ENCODE measurements at regions not wholly inside any gene's neighbourhood (a gene's known extent, or its start where the extent isn't known, plus 50 kb on each side); places are given as distances from the start of the nearest gene placed in this dataset.

GRCh38 chr10:14450041-14450491, 119.3 kb upstream of the FRMD4A start:
- CTCF ChIA-PET (ENCODE audit: low intra/inter-chr PET ratio): no interaction called here
- in situ Hi-C loops (cut with MboI): no loop called here
- no peaks in the 10 kb centered on the region for H3K36me3 ChIP-seq (ENCODE audit: control insufficient read depth, insufficient read depth, low read length)
- no peaks in the 10 kb centered on the region for H3K9me1 ChIP-seq (ENCODE audit: control insufficient read depth, insufficient read depth, low read length)
- H3K4me3 ChIP-seq: no peak overlapping the region
- POLR2A ChIA-PET: interaction anchor here (0.7 kb wide), 1 partner anchor 49 kb away, joined by 3 read pairs; no protein-coding TSS in a partner anchor
- H3K27me3 ChIP-seq (ENCODE audit: control insufficient read depth in 2 of 2, insufficient read depth in 2 of 2, low read length in 2 of 2): peaks cover 5 to 16% of the 10 kb centered on the region in 2 experiments; a peak in 2 of 5 replicates
- H3K4me1 ChIP-seq (replicated peaks in 1 of 2; ENCODE audit: control insufficient read depth in 2 of 2, insufficient read depth in 2 of 2, low read length in 2 of 2): no peaks in the 10 kb centered on the region; a peak in 1 of 5 replicates
- DNase-seq (ENCODE audit: extremely low read depth in 1 of 4, low spot score in 3 of 4) (no peak), FAIRE-seq (no peak), ATAC-seq (no peak)
- no peaks in the 10 kb centered on the region for H4K20me1 ChIP-seq (replicated peaks; ENCODE audit: control insufficient read depth, insufficient read depth, low read length)
- 7% methylated on average over 3 of the region's 3 CpGs for WGBS (ENCODE audit: insufficient coverage, low coverage, missing lambda C conversion rate)
- no peak overlapping the region for H3K9ac ChIP-seq (ENCODE audit: insufficient read depth in 1 of 2, low read depth in 2 of 2, low read length in 2 of 2)
- H2AFZ ChIP-seq (ENCODE audit: low read depth, low read length): no peak overlapping the region
- intact Hi-C loops (cut with micrococcal nuclease): no loop called here
- no TSS peak for BruUV-seq (replicated peaks)
- H3K4me2 ChIP-seq (ENCODE audit: insufficient read depth, low read length): no peak overlapping the region
- TF ChIP-seq MEIS2 (IDR thresholded peaks at IDR 0.05; ENCODE audit: partially characterized antibody) (no peak), NFRKB (IDR thresholded peaks at IDR 0.05; ENCODE audit: low read depth) (no peak), HNRNPK (IDR thresholded peaks at IDR 0.05; ENCODE audit: low read depth, low read length, poor library complexity, severe bottlenecking) (no peak), ZNF445 (CRISPR knock-in tag; IDR thresholded peaks at IDR 0.05; ENCODE audit: low read depth) (no peak), EP400 (IDR thresholded peaks at IDR 0.05) (no peak), BRF2 (IDR thresholded peaks at IDR 0.05; ENCODE audit: borderline replicate concordance, insufficient read depth, insufficient read length) (no peak)
- H3K27ac ChIP-seq (ENCODE audit: extremely low read depth, low read depth, low read length): no peak overlapping the region
- no peaks in the 10 kb centered on the region for H3K79me2 ChIP-seq (ENCODE audit: control insufficient read depth, insufficient read depth, low read length)
- H3K9me3 ChIP-seq (replicated peaks; ENCODE audit: control insufficient read depth, insufficient read depth, low read depth, low read length): no peaks in the 10 kb centered on the region

All from K562 (cell line).